Smooth muscle cell (in vitro differentiated cells): ENCODE measurements at regions not wholly inside any gene's neighbourhood (a gene's known extent, or its start where the extent isn't known, plus 50 kb on each side); places are given as distances from the start of the nearest gene placed in this dataset.

Source experiments
- DNase-seq: peaks from one replicate; lab custom pipeline; 2025; ENCODE audit not compliant: unreplicated experiment; lab: John Stamatoyannopoulos, UW
- H2AFZ ChIP-seq: fragments of 200-600 bp; sonication (generic); 2 replicates; pipeline ENCODE4 v1.6.0; 2016; ENCODE audit warnings: antibody characterized with exemption, low read depth, mild to moderate bottlenecking
- H3F3A ChIP-seq: fragments of 200-600 bp; sonication (generic); 2 replicates; pipeline ENCODE4 v1.6.0; 2017; ENCODE audit warnings: antibody characterized with exemption, low read depth
- H3K27ac ChIP-seq: fragments of 200-600 bp; sonication (generic); 2 replicates; pipeline ENCODE4 v1.5.1; 2016; ENCODE audit warnings: low read depth, mild to moderate bottlenecking
- H3K27me3 ChIP-seq: fragments of 200-600 bp; sonication (generic); 2 replicates; pipeline ENCODE4 v1.6.1; 2016; ENCODE audit warnings: low read depth, mild to moderate bottlenecking
- H3K36me3 ChIP-seq: fragments of 200-600 bp; sonication (generic); 2 replicates; pipeline ENCODE4 v1.5.1; 2016; ENCODE audit warnings: low read depth
- H3K4me1 ChIP-seq: fragments of 200-600 bp; sonication (generic); 2 replicates; pipeline ENCODE4 v1.5.1; 2016; ENCODE audit warnings: low read depth
- H3K4me2 ChIP-seq: fragments of 200-600 bp; sonication (generic); 2 replicates; pipeline ENCODE4 v1.6.0; 2016; ENCODE audit warnings: mild to moderate bottlenecking
- H3K4me3 ChIP-seq: fragments of 200-600 bp; sonication (generic); 2 replicates; pipeline ENCODE4 v1.5.1; 2016; ENCODE audit warnings: mild to moderate bottlenecking
- H3K79me2 ChIP-seq: fragments of 200-600 bp; sonication (generic); 2 replicates; pipeline ENCODE4 v1.6.0; 2016; ENCODE audit warnings: low read depth, mild to moderate bottlenecking
- H3K9ac ChIP-seq: fragments of 200-600 bp; sonication (generic); 2 replicates; pipeline ENCODE4 v1.6.0; 2016; ENCODE audit warnings: low read depth
- H3K9me3 ChIP-seq: fragments of 200-600 bp; sonication (generic); replicated peaks from 2 replicates; pipeline ENCODE4 v1.5.1; 2016; ENCODE audit warnings: low read depth
- H4K20me1 ChIP-seq: fragments of 200-600 bp; sonication (generic); 2 replicates; pipeline ENCODE4 v1.6.0; 2016; ENCODE audit warnings: low read depth
- WGBS: methylation state at CpG from one replicate; pipeline ENCODE4 v1.1.7; 2016; ENCODE audit warnings: low lambda C conversion rate; 5-methylcytosine and 5-hydroxymethylcytosine counted together
- TF ChIP-seq, protein P1 (sequence below): fragments of 200-600 bp; sonication (generic); IDR thresholded peaks from 2 replicates; pipeline ENCODE4 v1.5.1; 2017; ENCODE audit warnings: borderline replicate concordance, mild to moderate bottlenecking, antibody characterized with exemption; ENCODE audit not compliant: insufficient read depth, poor library complexity, severe bottlenecking

DNA sequence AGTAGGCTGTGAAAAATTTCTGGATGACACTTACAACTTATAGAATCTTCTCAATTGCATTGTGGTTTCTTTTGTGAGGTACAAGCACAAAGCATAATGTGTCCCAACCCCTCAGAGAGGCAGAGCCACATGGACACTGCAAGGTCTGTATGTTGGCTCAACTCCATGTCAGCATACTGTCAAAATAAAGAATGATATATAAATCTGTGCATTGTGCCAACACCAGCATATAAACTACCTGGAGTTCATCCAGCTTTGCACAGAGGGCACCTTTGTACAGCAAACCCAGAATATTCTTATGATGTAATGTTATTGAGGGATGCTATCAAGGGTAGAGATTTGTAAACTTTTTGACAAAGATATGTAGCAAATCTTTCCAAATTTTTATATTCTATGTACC is 1065.8 kb upstream of the MIR17HG start:
- Histone ChIP-seq H3K27me3 (no peaks in the 10 kb centered on the region), H2AFZ (no peak overlapping the region), H3K4me3 (no peak overlapping the region), H3K36me3 (no peaks in the 10 kb centered on the region), H3K9ac (no peak overlapping the region), H3K4me2 (no peak overlapping the region), H4K20me1 (no peaks in the 10 kb centered on the region), H3K9me3 (no peaks in the 10 kb centered on the region), H3K79me2 (no peaks in the 10 kb centered on the region), H3F3A (no peaks in the 10 kb centered on the region), H3K27ac (no peak overlapping the region), H3K4me1 (no peaks in the 10 kb centered on the region)
- no peak for DNase-seq
- TF ChIP-seq, protein P1, sequence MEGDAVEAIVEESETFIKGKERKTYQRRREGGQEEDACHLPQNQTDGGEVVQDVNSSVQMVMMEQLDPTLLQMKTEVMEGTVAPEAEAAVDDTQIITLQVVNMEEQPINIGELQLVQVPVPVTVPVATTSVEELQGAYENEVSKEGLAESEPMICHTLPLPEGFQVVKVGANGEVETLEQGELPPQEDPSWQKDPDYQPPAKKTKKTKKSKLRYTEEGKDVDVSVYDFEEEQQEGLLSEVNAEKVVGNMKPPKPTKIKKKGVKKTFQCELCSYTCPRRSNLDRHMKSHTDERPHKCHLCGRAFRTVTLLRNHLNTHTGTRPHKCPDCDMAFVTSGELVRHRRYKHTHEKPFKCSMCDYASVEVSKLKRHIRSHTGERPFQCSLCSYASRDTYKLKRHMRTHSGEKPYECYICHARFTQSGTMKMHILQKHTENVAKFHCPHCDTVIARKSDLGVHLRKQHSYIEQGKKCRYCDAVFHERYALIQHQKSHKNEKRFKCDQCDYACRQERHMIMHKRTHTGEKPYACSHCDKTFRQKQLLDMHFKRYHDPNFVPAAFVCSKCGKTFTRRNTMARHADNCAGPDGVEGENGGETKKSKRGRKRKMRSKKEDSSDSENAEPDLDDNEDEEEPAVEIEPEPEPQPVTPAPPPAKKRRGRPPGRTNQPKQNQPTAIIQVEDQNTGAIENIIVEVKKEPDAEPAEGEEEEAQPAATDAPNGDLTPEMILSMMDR: no peak

DNA sequence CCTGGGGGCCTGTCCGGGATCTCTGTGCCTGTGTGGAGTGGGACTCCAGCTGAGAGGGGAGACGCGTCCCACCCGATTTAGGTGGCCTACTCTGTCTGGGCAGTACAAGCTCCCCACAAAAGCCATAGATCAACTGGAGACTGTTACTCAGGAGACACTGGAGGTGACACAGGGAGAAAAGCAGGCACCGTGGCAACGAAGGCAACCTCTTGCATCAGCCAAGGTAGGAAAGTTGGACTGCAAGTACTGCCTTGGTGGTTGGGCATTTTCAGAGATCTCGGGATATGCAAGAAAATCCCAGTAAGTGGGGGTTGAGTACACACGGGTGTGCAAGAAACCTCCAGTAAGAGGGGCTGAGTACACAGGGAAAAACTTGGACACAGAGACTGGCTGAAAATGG is 1060.0 kb upstream of the MIR17HG start:
- Histone ChIP-seq H3K4me2 (no peak overlapping the region), H3K4me1 (no peaks in the 10 kb centered on the region), H3K27me3 (no peaks in the 10 kb centered on the region), H3K9ac (no peak overlapping the region), H3K36me3 (no peaks in the 10 kb centered on the region), H3F3A (no peaks in the 10 kb centered on the region), H3K27ac (no peak overlapping the region), H4K20me1 (no peaks in the 10 kb centered on the region), H3K4me3 (no peak overlapping the region), H3K9me3 (no peaks in the 10 kb centered on the region), H2AFZ (no peak overlapping the region), H3K79me2 (no peaks in the 10 kb centered on the region)
- TF ChIP-seq, protein P1: no peak
- DNase-seq: no peak
- 93% methylated on average over 8 of the region's 8 CpGs for WGBS

DNA sequence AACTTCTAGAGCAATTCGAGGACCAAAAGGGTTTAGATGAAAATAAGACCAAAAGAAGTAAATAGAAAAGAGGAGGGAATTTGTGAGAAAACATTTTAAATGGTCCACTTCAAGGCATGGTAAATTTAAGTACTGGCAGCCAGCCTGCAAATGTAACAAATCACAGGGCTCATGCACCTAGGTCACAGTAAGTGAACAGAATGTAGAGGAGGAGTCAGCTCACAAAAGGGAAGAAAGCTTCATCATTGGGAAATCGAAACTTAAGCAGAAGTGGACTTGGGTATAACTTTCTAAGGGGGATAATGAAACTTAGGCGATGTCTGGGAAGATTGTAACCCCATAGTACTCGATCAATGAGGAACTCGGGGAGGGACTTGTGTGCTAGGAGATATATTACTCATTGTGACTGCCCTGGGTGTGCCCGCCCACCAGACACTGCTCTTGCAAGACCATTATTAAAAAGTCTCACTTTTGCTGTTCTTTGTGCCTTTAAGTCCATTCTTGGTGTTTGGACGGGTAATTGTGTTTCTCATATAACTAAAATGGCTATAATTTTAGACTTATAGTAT is 1053.6 kb upstream of the MIR17HG start:
- no peaks in the 10 kb centered on the region for H4K20me1 ChIP-seq
- no peaks in the 10 kb centered on the region for H3K27me3 ChIP-seq
- H3K27ac ChIP-seq: no peak overlapping the region
- 92% methylated on average over 7 of the region's 7 CpGs for WGBS
- no peaks in the 10 kb centered on the region for H3F3A ChIP-seq
- H3K36me3 ChIP-seq: no peaks in the 10 kb centered on the region
- H3K9ac ChIP-seq: no peak overlapping the region
- TF ChIP-seq, protein P1: no peak
- H3K4me2 ChIP-seq: no peak overlapping the region
- DNase-seq: no peak
- H2AFZ ChIP-seq: no peak overlapping the region
- H3K79me2 ChIP-seq: no peaks in the 10 kb centered on the region
- H3K9me3 ChIP-seq: no peaks in the 10 kb centered on the region
- H3K4me3 ChIP-seq: no peak overlapping the region
- no peaks in the 10 kb centered on the region for H3K4me1 ChIP-seq

DNA sequence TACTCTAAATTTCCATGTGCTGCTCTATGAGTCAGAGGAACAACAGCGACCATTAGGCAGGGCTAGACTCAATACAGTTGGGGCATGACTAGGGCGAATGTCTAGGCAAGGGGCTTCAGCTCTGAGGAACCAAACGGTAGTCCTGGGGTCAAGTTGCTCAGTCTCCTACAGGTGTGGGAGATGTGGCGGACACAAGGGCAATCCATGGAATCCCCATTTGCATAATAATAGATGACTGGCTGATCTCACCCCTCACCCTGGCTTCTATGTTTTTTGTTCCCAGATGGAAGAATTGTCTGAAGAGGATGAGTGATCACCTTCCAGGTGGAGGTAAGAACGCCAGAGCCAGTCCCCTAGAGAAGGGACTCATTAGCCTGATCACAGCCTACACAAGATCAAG is 1048.2 kb upstream of the MIR17HG start:
- Histone ChIP-seq H3K4me1 (no peaks in the 10 kb centered on the region), H3F3A (no peaks in the 10 kb centered on the region), H3K9me3 (no peaks in the 10 kb centered on the region), H3K79me2 (no peaks in the 10 kb centered on the region), H3K4me3 (no peak overlapping the region), H2AFZ (no peak overlapping the region), H3K36me3 (no peaks in the 10 kb centered on the region), H3K27ac (no peak overlapping the region), H3K9ac (no peak overlapping the region), H3K27me3 (no peaks in the 10 kb centered on the region), H3K4me2 (no peak overlapping the region), H4K20me1 (no peaks in the 10 kb centered on the region)
- no peak for DNase-seq
- TF ChIP-seq, protein P1: no peak
- WGBS: 90% methylated on average over 5 of the region's 5 CpGs
